GM20000 (cell line): ENCODE measurements at regions not wholly inside any gene's neighbourhood (a gene's known extent, or its start where the extent isn't known, plus 50 kb on each side); places are given as distances from the start of the nearest gene placed in this dataset.

Experiments used
- DNase-seq: peaks from one replicate; pipeline ENCODE4 v3.0.0; 2012; ENCODE audit warnings: low spot score
- CTCF ChIP-seq: IDR thresholded peaks from 2 replicates; pipeline ENCODE4 v1.5.1; 2012; ENCODE audit warnings: mild to moderate bottlenecking, control low read depth; ENCODE audit errors: extremely low read depth, missing control alignments

- TF ChIP-seq CTCF: no peak
- no peak for DNase-seq
Measured at GRCh38 chr16:79317521-79317920, 283.0 kb downstream of the MAF start.

GRCh38 chr16:79317026-79317425, 283.5 kb downstream of the MAF start:
- no peak for DNase-seq
- no peak for TF ChIP-seq CTCF

GRCh38 chr16:79316004-79316458, 284.5 kb downstream of the MAF start:
- DNase-seq: peak; percentile 11
- no peak for TF ChIP-seq CTCF

- no peak for TF ChIP-seq CTCF
Measured at GRCh38 chr16:79312502-79312901, 288.0 kb downstream of the MAF start.

GRCh38 chr16:79310710-79311109, 289.8 kb downstream of the MAF start:
- no peak for TF ChIP-seq CTCF
- DNase-seq: no peak

More at GRCh38 chr16:79312502-79312901, 288.0 kb downstream of the MAF start:
- no peak for DNase-seq

GRCh38 chr16:79309606-79310005, 290.9 kb downstream of the MAF start:
- no peak for TF ChIP-seq CTCF
- DNase-seq: no peak

- DNase-seq: no peak
Measured at GRCh38 chr16:79307214-79307613, 293.3 kb downstream of the MAF start.

More at GRCh38 chr16:79307214-79307613, 293.3 kb downstream of the MAF start:
- TF ChIP-seq CTCF: no peak
